GM18505 (cell line): ENCODE measurements at regions not wholly inside any gene's neighbourhood (a gene's known extent, or its start where the extent isn't known, plus 50 kb on each side); places are given as distances from the start of the nearest gene placed in this dataset.

Experiments
- ATAC-seq: cut with Tn5 transposase; IDR thresholded peaks from one replicate; pipeline ENCODE4 v1.9.1; 2021; ENCODE audit not compliant: unreplicated experiment
- POLR2A ChIP-seq: IDR thresholded peaks from 4 replicates; pipeline ENCODE4 v1.6.1; 2011; ENCODE audit warnings: borderline replicate concordance; ENCODE audit not compliant: insufficient read depth, insufficient read length; ENCODE audit errors: extremely low read depth

DNA sequence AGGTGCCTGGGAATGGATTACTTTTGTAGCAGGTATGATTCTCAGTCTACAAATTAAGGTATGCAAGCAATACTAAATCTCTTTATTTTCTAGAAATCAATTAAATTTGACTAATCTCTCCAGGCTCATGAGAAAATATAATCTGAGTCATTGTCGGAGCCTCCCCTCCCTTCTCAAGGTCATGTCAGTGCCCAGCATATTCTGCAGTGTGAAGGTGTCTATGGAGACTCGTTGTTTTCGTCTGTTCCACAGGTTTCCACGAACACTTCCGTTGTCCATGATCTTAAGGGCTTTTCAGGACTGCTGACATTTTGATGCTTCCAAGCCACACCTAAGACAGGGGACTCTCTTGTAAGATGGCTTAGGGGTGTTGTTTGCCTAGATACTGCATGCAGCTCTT lies 56.6 kb upstream of the SCOC start:
- no peak for ATAC-seq
- no peak for TF ChIP-seq POLR2A

DNA sequence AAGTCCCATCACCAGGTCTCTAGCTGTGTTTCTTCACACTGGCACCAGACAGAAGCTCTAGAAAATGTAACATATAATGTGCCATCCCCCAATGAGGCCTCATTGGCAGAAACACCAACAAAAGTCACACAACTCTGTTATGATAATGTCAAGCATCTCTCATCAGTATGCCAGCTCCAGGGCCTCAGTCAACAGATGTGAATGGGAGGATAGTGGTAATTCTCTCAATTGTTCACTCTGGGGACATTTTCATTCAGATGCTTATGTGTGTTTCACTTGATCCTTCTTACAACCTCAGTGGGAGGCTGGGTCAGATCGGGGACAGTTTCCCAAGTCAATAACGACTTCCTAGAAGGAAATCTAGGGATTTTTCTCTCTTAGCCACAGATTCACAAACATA lies 57.5 kb upstream of the SCOC start:
- no peak for TF ChIP-seq POLR2A
- ATAC-seq = no peak

DNA sequence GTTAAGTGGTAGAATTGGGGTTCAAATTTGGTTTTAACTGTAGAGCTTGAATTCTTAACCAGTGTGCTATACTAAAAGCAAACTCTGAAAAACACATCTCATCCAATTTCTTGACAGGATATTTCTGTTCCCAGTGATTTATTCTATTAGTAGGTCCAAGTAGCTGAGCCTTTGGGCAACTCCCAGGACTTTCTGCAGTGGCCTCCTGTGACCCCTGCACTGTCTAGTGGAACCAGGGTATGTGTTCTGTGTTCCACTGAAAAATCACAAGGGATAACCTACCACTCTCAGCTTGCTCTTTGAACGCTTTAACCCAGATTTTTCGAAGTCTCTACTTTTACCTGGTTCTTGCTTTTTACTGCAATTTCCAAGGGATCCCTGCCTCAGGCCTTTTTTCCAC lies 58.0 kb upstream of the SCOC start:
- no peak for ATAC-seq
- no peak for TF ChIP-seq POLR2A

DNA sequence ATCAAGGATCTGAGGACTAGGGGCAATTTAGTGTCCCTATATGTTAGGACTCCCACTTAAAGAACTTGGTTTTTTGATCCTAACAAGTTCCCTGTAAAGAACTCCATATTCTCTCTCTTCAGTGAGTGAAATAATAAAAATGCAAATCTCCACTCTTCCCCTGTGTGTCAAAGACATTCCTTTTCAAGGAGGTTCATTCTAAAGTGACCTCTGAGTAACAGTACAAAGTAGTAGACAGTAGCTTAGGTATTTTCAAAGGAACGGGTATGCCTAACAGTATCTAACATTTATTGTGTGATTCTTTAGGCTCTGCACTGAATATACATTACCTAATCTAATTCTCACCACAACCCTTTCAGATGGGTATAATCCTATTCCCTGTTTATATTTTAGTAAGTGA lies 58.4 kb upstream of the SCOC start:
- TF ChIP-seq POLR2A = no peak
- ATAC-seq = no peak

DNA sequence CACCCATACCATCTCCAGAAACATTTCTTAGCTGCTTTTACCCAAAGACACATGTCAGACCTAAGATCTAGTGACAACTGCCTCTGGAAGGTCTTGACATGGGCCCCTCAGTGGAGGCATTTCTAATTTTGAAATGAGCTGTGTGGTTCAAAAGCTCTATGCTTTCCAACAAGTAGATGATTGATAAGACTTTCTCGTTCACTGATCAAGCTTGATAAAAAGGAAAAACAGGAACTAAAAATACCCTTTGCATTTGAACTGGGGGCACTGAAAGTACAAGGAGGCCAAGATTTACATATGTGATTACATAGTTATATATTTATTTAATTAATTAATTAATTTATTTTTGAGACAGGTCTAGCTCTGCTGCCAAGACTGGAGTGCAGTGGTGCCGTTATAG lies 61.3 kb upstream of the SCOC start:
- no peak for ATAC-seq
- TF ChIP-seq POLR2A = no peak

DNA sequence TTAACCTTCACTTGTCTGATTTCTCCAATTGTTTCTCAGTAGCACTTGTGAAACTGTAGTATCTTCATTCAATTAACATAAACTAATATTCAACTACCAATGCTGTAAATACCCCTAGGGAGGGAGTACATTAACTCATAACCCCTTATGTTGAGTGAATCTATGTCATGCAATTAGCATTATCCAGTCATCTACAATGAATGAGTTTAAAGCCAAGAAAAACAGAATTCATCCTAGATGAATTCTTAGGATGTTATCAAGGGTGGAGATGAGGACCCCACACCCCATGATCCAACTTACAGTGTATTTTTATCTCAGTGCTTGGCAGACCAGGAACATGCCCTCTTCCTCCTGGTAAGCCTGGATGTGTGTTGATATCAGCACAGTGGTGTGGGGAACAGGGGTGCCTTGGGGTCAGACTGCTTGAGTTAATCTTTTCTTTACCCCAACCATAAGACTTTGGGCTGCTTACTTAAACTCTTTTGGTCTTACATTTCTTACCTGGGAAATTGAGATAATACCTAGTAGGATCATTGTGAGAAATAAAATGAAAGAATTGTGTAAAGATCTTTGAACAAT lies 62.1 kb upstream of the SCOC start:
- TF ChIP-seq POLR2A = no peak
- no peak for ATAC-seq

DNA sequence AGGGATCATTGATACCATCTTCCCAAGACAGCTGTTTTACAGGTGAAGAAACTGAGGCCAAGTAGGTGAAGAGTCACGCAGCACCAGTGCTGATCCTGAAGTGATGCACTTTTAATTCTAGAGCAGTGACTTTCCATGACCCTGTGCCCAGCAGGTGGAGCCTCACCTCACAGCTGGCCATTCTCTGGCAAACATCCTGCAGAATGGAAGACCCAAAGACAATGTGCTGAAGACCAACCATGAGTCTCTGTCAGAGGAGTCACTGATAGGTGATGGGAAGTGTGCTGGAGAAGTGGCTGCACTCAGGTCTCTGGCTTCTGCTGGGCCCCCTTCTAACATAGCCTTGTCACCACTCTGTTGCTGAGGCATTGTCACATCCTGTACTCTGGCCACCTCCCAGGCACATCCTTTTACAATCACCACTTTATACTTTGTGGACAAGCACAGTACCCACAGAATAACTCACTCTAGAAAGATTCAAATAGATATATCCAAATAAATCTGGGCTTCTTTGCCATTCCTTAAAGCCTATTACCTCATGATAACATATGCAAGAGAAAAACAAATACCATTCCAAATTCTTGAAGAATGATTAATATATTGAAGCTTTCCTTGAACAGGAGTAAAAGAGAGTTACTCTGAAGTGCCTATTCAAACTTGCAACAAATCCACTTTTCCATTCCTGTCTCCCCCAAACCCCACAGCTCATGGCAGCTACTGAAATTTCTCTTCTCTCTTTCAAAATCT lies 64.1 kb upstream of the SCOC start:
- no peak for ATAC-seq
- TF ChIP-seq POLR2A = no peak

DNA sequence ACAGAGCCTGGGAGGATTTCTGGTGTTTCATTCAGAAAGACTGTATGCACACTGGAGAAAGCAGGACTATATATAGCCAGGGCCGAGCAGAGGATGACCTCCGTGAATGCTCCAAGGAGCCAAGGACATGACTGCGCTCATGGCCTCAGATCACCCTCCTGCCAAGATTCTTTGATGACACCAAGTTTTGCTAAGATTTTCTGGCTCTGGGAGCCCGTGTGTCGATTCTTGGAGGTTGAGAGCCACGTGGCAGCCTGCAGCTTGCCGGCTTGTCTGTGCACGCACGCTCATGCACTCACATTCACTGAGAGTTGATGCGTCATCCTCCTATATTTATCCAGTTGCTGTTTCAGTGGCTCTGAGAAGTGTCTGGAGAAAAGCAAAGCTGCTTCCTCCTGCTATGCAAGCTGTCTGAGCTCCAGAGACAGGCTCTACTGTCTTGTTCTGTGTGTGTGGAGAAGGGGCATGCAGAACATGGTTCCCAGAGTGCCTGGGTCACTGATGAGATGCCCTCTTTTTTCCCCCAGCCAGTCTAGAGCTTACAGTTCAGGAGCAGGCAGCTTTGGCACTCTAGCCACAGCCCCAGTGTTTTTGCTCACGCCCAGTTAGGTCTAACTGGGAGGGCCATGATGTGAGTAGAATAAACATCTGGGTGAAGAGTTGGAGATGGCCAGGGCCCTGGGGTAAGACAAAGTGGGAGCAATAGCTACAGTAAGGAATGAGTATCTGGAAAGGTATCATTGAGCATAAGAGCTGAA lies 64.9 kb upstream of the SCOC start:
- no peak for TF ChIP-seq POLR2A
- no peak for ATAC-seq

DNA sequence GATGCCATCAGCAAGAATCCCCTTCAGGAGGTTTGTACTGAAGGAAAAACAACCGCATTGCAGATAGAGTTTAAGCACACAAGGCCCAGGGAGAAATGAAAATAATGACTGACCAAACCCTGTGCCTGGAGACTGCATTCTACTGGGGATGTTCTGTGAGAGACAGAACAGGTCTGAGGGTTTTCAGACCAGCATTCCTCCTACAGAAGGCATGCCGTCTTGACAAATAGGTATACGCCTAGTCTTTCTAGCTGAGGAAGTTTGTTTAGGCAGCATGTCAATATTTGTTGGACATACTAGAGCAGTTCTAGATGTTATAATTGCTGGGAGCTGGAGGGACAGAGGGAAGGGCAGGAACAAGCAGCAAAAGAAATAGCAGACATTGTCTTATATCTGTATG lies 68.4 kb upstream of the SCOC start:
- no peak for TF ChIP-seq POLR2A
- ATAC-seq = no peak

DNA sequence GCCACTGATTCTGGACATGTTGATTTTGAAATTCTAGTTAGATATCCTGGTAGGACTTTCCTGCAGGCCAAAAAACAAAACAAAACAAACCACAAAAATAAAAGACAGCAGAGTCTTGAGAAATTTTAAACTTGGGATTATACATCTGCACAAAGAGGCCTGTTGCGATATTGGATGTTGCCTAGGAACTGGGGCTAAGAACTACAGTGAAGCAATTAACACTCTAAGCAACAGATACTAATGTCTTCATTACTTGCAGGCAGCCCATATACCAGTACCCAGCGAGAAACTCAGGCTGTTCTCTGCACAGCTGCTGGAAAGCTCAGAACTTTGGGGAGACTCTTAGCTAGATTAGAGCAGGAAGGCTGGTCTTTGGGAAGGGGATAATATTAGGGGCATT lies 69.1 kb upstream of the SCOC start:
- TF ChIP-seq POLR2A = no peak

DNA sequence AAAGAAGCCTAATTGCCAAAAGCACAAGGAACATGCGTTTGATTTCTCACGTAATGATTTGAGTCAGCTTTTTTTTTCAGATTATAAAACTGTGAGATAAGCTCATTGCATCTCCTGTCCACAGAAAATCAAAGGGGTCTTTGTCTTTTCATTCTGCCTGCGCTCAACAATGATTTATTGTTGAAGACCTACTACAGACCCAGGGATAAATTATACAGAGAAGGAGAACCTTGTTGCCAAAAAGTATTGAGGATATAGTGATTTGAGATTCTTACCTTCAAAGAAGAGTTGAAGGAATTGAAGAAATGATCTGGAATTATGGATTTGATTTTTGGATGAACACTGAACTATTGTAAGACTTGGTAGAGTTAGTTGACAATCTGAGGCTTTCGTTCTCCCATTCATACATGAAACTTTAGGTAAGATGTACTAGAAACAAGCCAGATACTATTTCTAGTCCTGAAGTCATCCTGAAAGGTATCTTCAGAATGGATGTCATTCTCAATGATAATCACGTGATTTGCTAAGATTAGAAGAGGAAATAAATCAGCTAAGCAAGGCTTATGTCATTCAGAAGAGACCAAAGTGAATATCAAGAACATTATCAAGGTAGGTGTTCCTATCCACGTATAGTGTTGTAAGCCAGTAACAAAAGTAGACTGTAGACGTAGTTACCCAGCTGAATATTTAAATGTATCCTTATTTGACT lies 71.1 kb upstream of the SCOC start:
- ATAC-seq = no peak
- no peak for TF ChIP-seq POLR2A

More for the DNA sequence above, 69.1 kb upstream of the SCOC start:
- ATAC-seq = no peak

DNA sequence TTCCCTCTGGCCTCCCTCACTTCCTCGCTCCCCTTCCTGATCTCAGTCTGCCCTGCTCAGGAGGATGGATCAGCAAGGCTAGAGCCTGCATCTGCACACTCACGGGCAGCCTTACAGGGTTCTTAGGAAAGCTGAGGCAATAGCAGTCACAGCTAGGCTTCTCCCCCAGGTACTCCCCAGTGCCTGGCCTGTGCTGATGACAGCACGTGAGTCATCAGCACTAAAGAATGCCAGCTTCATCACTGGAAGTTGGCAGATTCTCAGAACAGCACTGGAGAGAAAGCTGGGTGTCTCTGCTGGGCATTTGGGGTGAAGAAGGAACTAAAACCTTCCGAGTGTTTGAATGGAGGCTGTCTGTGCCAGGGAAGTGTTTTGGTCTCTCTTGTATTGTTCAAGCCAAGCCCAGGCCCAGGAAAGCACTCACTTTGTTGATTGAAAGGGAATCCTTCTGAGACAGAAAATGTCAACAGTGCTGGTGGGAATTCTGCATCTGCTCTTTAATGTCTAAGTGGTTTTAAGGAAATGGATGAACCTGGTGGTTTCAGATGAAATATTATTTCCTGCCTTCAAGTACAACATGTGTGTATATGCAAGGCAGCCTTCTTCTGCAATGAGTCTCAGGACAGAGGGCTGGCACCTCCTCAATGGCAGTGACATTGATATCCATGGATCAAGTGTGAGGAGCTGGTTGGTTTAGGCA lies 73.0 kb upstream of the SCOC start:
- TF ChIP-seq POLR2A = no peak
- ATAC-seq = no peak

DNA sequence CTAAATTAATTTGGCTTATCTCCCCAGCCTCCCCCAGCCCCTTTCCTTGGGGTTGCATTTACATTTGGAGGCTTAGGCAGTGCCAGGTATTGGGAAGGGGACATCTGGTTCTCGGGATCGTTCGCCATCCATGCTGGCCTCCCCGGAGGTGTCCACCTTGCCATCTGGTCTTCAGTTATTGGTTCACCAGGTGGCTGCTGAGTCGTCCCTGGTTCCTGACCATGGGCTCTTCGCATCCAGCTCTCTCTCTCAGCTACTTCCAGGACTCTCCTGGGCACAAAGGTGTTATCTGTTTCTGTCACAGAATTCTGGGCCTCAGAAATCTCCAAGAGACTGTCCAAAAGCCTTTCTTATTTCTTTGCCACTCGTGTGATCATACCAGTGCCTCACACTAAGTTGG lies 75.4 kb upstream of the SCOC start:
- TF ChIP-seq POLR2A = no peak
- ATAC-seq = no peak
